SU-DHL-6 (cell line): ENCODE measurements at regions not wholly inside any gene's neighbourhood (a gene's known extent, or its start where the extent isn't known, plus 50 kb on each side); places are given as distances from the start of the nearest gene placed in this dataset.
A peak's percentile ranks its signal among the peaks of the same experiment; 100 is the strongest.

Experiments
- H2AFZ ChIP-seq: fragments of 200-600 bp; sonication (generic); 2 replicates; pipeline ENCODE4 v1.6.1; 2014; ENCODE audit warnings: low read depth, mild to moderate bottlenecking, moderate library complexity, mixed read lengths, antibody characterized with exemption, low read length; ENCODE audit not compliant: severe bottlenecking
- H3F3A ChIP-seq: fragments of 200-600 bp; shearing (Covaris generic); 2 replicates; pipeline ENCODE4 v1.6.0; 2016; ENCODE audit warnings: antibody characterized with exemption, mild to moderate bottlenecking; ENCODE audit not compliant: insufficient read depth
- H3K27ac ChIP-seq: fragments of 200-600 bp; sonication (generic); 2 replicates; pipeline ENCODE4 v1.5.1; 2016; ENCODE audit warnings: low read depth, mild to moderate bottlenecking, low read length, moderate library complexity, mixed read lengths
- H3K27me3 ChIP-seq: fragments of 200-600 bp; sonication (generic), shearing (Covaris generic); 2 replicates; pipeline ENCODE4 v1.6.0; 2014; ENCODE audit warnings: mild to moderate bottlenecking, low read length
- H3K36me3 ChIP-seq: fragments of 200-600 bp; sonication (generic); 2 replicates; pipeline ENCODE4 v1.6.1; 2014; ENCODE audit warnings: mild to moderate bottlenecking, low read length, mixed read lengths
- H3K4me2 ChIP-seq: fragments of 300-600, 200-600 bp; shearing (Covaris generic), sonication (generic); 2 replicates; pipeline ENCODE4 v1.6.0; 2014; ENCODE audit warnings: low read length, low read depth, mild to moderate bottlenecking; ENCODE audit not compliant: poor library complexity, severe bottlenecking
- H3K4me3 ChIP-seq: fragments of 200-600 bp; sonication (generic); 2 replicates; pipeline ENCODE4 v1.5.1; 2014; ENCODE audit warnings: antibody characterized with exemption, low read length, mild to moderate bottlenecking, mixed read lengths; ENCODE audit not compliant: insufficient read depth, poor library complexity, severe bottlenecking
- H3K79me2 ChIP-seq: fragments of 200-600 bp; sonication (generic); 2 replicates; pipeline ENCODE4 v1.6.1; 2014; ENCODE audit warnings: mild to moderate bottlenecking, low read length, moderate library complexity; ENCODE audit not compliant: insufficient read depth
- H3K9ac ChIP-seq: fragments of 200-600 bp; sonication (generic); 2 replicates; pipeline ENCODE4 v1.7.0; 2014; ENCODE audit warnings: mild to moderate bottlenecking, low read length
- H3K9me2 ChIP-seq: fragments of 200-600 bp; sonication (generic); replicated peaks from 2 replicates; pipeline ENCODE4 v1.6.1; 2014; ENCODE audit warnings: low read length; ENCODE audit not compliant: insufficient read depth
- H3K9me3 ChIP-seq: fragments of 200-600 bp; sonication (generic); 2 replicates; pipeline ENCODE4 v1.6.1; 2014; ENCODE audit warnings: low read length, mixed read lengths; ENCODE audit not compliant: insufficient read depth
- H4K20me1 ChIP-seq: fragments of 200-600 bp; sonication (generic); 2 replicates; pipeline ENCODE4 v1.6.1; 2014; ENCODE audit warnings: low read depth, mild to moderate bottlenecking, antibody characterized with exemption, low read length, moderate library complexity, mixed read lengths
- EZH2phosphoT487 ChIP-seq: fragments of 200-600 bp; sonication (generic), shearing (Covaris generic); conservative IDR thresholded peaks from 2 replicates; pipeline ENCODE4 v1.6.1; 2018; ENCODE audit warnings: mild to moderate bottlenecking, antibody characterized with exemption, low read length, moderate library complexity, mixed read lengths
- TF ChIP-seq, protein P1 (sequence below): fragments of 200-600 bp; sonication (generic); IDR thresholded peaks from one replicate; pipeline ENCODE4 v1.5.1; 2017; ENCODE audit warnings: antibody characterized with exemption, mild to moderate bottlenecking, low read length, moderate library complexity; ENCODE audit not compliant: insufficient read depth, poor library complexity, severe bottlenecking

DNA sequence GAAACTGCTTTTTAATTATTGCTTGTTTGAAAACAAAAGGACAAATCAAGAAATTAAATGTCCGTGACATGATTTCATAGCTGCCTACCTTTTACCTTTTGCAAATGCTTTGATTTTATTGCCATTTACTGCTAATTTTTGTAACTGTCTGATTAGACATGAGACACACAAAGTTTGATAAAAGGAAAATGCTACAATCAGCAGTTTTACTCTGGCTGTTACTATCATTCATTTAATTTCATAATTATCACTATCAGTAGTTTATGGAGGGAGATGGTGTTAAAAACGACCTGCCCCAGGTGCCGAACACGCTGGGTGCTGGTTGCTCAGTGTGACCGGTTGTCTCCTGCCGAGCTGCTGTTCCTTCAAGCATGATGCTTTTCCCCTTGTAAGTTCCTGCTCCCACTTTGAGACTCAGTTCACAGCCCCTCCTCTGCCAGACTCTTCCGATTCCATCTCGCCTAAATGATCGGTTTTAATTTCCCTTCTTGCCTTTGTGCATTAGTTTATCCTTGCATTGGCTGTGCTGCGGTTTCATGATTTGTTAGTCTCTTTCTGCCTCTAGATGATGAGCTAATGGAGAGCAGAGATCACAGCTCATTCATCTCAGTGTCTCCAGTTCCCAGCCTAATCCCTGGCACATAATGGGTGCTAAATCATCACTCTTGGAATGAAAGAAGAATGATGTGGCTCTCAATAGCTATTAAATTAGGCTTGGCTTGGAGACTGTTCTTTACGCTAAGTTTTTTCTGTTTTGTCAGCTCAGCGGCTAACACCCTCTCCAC, 110.6 kb downstream of the PFKFB3 start:
- TF ChIP-seq, protein P1, sequence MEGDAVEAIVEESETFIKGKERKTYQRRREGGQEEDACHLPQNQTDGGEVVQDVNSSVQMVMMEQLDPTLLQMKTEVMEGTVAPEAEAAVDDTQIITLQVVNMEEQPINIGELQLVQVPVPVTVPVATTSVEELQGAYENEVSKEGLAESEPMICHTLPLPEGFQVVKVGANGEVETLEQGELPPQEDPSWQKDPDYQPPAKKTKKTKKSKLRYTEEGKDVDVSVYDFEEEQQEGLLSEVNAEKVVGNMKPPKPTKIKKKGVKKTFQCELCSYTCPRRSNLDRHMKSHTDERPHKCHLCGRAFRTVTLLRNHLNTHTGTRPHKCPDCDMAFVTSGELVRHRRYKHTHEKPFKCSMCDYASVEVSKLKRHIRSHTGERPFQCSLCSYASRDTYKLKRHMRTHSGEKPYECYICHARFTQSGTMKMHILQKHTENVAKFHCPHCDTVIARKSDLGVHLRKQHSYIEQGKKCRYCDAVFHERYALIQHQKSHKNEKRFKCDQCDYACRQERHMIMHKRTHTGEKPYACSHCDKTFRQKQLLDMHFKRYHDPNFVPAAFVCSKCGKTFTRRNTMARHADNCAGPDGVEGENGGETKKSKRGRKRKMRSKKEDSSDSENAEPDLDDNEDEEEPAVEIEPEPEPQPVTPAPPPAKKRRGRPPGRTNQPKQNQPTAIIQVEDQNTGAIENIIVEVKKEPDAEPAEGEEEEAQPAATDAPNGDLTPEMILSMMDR = no peak
- no peak for TF ChIP-seq EZH2phosphoT487
- Histone ChIP-seq H3K9me3 (no peaks in the 10 kb centered on the region), H3K4me2 (no peak overlapping the region), H3F3A (no peaks in the 10 kb centered on the region), H3K27ac (no peak overlapping the region), H3K36me3 (no peaks in the 10 kb centered on the region), H2AFZ (no peak overlapping the region), H4K20me1 (no peaks in the 10 kb centered on the region), H3K27me3 (no peaks in the 10 kb centered on the region), H3K9ac (no peak overlapping the region), H3K79me2 (no peaks in the 10 kb centered on the region), H3K9me2 (no peaks in the 10 kb centered on the region), H3K4me3 (no peak overlapping the region)

DNA sequence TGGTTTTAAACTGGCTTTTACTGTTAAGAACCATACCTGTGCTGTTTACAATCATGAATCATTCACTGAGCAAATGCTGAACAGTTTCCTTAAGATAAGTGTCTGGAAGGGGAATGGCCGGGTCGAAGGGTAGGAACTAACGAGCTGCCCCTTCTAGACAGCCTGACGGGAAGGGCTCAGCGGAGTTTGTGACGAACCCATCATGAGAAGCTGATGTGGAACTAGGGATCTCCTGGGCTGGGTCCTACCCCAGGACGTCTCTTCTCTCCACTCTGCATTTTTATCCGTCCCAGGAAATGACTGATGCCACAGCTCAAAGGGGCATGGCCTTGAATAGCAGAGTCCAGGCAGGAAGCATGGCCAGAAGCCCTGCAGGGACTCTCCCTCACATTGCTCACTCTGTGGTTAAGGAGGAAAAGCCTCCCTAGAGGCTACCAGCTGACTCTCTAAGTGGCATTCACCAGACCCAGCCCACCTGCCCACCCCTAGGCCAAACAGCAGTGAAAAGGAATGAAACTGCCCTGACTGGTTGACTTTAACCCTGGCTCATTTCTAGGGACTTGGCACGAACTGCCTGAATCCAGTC, 112.0 kb downstream of the PFKFB3 start:
- Histone ChIP-seq H3K27me3 (no peaks in the 10 kb centered on the region), H3K4me3 (no peak overlapping the region), H3K27ac (no peak overlapping the region), H3F3A (peaks cover under 1% of the 10 kb centered on the region; the same call in 1 of the 2 replicates), H3K36me3 (peaks cover 5% of the 10 kb centered on the region; the same call in 1 of the 2 replicates), H2AFZ (no peak overlapping the region), H4K20me1 (no peaks in the 10 kb centered on the region), H3K79me2 (no peaks in the 10 kb centered on the region), H3K9me2 (no peaks in the 10 kb centered on the region), H3K4me2 (no peak overlapping the region), H3K9ac (no peak overlapping the region), H3K9me3 (peaks cover 3% of the 10 kb centered on the region; the same call in 1 of the 2 replicates)
- no peak for TF ChIP-seq EZH2phosphoT487
- TF ChIP-seq, protein P1 = no peak

DNA sequence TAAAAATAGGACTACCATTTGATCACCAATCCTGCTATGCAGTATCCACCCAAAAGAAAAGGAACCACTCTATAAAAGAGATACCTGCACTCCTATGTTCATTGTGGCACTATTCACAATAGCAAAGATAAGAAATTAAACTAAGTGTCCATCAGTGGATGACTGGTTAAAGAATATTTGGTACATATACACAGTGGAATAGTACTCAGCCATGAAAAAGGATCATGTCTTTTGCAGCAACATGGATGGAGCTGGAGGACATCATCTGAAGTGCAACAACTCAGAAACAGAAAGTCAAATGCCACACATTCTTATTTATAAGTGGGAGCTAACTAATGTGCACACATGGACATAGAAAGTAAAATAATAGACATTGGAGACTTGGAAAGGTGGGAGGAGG, 116.4 kb downstream of the PFKFB3 start:
- Histone ChIP-seq H3K27ac (peak overlapping the region; percentile 94; the same call in 1 of the 2 replicates), H3K9me2 (no peaks in the 10 kb centered on the region), H3K36me3 (peaks cover 5% of the 10 kb centered on the region; the same call in 1 of the 2 replicates), H3K4me2 (no peak overlapping the region), H2AFZ (no peak overlapping the region), H4K20me1 (no peaks in the 10 kb centered on the region), H3K79me2 (no peaks in the 10 kb centered on the region), H3K4me3 (no peak overlapping the region), H3K27me3 (no peaks in the 10 kb centered on the region), H3K9ac (no peak overlapping the region), H3K9me3 (peaks cover 3% of the 10 kb centered on the region; the same call in 1 of the 2 replicates), H3F3A (peaks cover 6% of the 10 kb centered on the region)
- no peak for TF ChIP-seq EZH2phosphoT487
- TF ChIP-seq, protein P1 = no peak
